Activated CD8-positive, alpha-beta memory T cell treated with anti-CD3 and anti-CD28 coated beads for 4 hours (primary cell): ENCODE measurements at regions not wholly inside any gene's neighbourhood (a gene's known extent, or its start where the extent isn't known, plus 50 kb on each side); places are given as distances from the start of the nearest gene placed in this dataset.

Source experiments
- DNase-seq, 2 donors: peaks; one replicate each; pipeline ENCODE4 v3.0.0-alpha.2; 2020; ENCODE audit warnings: low read depth in 2 of 2

- DNase-seq = no peak
These were observed 255.8 kb downstream of the CYP26B1 start for GRCh38 chr2:71891719-71892422.

- no peak for DNase-seq
These were observed 256.5 kb downstream of the CYP26B1 start for GRCh38 chr2:71891155-71891554.

GRCh38 chr2:71889759-71890684 is 257.6 kb downstream of the CYP26B1 start:
- DNase-seq = no peak

GRCh38 chr2:71888751-71889445 is 258.8 kb downstream of the CYP26B1 start:
- DNase-seq = no peak

GRCh38 chr2:71887196-71887595 is 260.5 kb downstream of the CYP26B1 start:
- no peak for DNase-seq

DNA sequence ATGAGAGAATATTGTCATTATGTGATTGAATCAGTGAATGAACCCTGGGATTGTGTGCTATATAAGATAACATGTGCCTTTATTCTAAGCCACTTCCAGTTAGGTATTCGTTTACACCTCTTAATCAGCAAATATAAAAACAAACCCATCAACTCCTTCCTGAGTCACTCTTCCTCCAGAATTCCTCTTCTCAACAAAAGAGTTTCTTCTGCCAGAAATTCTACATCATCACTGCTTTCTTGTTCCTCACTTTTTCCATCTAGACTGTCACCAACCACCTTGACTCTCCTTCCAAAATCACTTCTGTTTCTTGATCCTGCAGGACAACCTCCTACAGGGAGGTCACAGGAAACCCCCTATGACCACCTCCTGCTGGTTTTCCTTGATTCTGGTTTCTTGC is 261.4 kb downstream of the CYP26B1 start:
- DNase-seq = no peak

DNA sequence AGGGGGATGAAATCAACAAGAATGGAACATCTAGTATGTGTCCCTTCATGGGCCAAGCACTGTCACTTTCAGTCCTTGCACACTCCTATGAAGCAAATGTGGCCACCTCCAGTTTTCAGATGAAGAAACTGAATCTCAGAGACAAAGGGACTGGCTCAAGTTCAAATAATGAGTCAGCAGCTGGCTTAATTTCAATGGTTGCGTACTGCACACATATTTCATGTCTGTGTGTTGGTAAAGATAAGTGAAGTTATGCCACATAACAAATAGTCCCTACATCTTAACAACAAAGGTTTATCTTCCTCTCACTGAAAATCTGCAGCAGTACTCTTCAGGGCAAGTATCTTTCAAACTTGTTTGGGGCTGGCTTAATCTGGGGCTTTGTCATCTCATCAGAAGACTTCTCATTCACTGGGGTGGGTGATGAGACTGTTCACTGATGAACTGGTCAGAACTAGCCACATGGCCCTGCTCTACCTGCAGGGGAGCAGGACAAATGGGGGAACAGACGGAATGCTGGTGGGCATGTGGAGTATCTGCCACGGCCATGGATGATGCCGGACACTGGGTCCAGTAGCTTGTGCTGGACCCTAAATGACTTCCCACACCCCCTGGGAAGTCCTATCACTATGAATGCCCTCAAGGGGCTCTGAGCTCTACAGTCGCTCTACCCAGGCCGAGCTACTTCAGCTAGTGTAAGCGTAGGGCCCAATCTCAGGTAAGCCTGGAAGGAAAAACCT is 263.2 kb downstream of the CYP26B1 start:
- DNase-seq = no peak

GRCh38 chr2:71882949-71883472 is 264.7 kb downstream of the CYP26B1 start:
- no peak for DNase-seq

- DNase-seq = no peak
These were observed 265.3 kb downstream of the CYP26B1 start for GRCh38 chr2:71882236-71882946.

DNA sequence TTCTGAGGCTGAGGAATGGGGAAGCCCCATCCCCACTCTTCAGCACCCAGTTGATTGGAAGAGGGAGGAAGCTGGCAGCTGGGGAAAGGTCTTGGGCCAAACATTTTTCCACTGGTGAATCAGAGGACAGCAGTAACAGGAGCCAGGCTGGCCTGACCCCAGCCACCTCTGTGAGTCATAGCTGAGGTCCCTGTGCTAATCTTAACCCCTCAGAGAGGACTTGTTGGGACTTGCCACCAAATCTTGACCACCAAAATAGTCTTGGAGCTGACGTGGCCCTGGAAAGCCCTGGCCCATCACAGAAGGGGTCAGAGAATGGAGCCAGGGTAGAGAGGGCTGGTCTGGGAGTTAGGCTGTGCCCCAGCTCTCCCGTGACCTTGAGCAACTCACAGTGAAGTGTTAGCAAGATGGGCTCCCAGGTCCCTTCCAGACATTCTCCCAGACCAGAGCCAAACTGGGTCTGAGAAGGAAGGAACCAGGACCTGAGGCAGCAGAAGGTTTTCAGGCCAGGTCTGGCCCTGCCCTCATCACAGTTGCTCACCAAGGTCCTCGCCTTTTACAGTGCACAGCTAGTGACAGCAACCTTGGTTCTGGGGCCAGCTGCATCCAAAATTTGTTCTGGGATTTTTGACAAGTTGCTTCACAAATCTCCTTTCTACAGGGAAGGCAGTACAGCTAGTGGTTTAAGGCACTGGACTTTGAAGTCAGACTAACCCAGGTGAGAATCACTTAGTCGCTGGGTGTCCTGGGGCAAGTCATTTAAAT is 266.6 kb downstream of the CYP26B1 start:
- no peak for DNase-seq

DNA sequence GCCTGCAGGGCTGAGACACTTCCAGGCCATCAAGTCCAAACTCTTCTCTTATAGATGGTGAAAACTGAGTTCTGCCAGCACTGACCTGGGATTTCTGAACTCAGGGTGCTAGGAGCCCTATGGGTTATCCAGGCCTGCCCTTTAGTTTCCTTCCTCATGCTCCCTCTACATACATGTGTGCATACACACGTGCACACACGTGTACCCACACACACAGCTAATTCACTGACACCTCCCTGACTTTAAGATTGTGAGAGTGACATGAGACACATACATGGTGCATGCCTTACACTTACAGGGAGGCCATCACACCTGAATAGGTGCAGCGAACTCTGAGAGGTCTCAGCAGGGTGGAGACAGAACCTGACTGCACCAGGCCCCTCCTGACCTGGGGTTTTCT is 267.4 kb downstream of the CYP26B1 start:
- DNase-seq = no peak

- no peak for DNase-seq
These were observed 268.0 kb downstream of the CYP26B1 start for GRCh38 chr2:71879509-71880184.

DNA sequence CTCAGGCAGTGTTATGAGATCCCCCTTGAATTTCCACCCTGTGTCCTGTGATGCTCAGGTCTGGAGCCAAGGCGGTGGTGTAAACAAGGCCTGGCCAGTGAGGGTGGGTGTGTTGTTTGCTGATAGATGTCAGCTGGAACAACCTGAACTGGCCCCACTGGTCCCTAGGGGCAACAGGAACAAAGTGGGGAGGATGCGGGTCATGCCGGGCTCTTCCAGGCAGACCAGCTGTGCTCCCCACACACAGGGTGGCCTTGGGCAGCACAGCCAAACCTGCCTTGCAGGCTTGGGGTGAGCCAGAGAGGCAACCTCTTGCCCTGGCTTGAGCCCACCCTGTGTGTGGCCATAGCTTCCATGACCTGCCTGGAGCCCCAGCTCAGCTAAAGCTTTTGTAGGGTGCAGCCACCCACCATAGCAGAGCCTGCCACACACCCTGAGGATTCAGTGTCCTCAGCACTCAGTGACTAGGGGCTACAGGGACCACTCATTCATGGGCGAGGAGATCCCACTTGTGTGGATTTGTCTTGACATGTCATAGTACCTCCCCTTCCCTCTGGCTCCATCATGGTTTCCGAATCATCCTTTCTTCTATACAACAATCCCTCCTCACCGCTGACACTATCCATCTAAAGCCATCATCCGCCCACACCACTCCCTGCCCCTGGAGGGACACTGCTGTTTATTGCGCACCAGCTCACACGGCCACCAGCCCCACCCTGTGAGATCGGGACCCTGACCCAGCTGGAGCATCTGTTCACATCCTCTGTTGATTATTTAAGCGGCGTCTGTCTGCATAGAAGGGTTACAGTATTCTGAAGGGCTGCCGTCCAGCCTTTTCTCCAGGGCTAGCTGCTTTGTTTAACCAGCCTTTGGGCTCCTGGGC is 268.8 kb downstream of the CYP26B1 start:
- DNase-seq = no peak

DNA sequence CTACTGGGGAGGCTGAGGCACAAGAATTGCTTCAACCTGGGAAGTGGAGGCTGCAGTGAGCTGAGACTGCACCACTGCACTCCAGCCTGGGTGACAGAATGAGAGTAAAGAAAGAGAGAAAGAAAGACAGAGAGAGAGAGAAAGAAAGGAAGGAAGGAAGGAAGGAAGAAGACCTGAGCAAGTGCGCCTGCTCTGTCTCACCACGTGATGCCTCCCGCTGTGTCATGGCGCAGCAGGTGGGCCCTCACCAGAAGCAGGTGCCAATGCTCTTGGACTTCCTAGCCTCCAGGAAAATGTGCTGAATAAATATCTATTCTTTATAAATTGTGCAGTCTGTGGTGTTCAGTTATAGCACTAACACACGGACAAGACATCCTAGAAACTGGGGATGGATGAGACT is 270.0 kb downstream of the CYP26B1 start:
- no peak for DNase-seq

- no peak for DNase-seq
These were observed 270.9 kb downstream of the CYP26B1 start for GRCh38 chr2:71876542-71877451.

GRCh38 chr2:71872466-71873051 is 275.1 kb downstream of the CYP26B1 start:
- no peak for DNase-seq

GRCh38 chr2:71865391-71865965 is 282.2 kb downstream of the CYP26B1 start:
- no peak for DNase-seq
